Hypothalamus (tissue), 51 donors: ENCODE measurements at regions not wholly inside any gene's neighbourhood (a gene's known extent, or its start where the extent isn't known, plus 50 kb on each side); places are given as distances from the start of the nearest gene placed in this dataset.
A peak's percentile ranks its signal among the peaks of the same experiment; 100 is the strongest.
"Not testable (repeated sequence)": the region's sequence is repeated elsewhere in the genome, so short reads cannot be mapped to it uniquely, and the experiment has no call there.

Experiments
- DNase-seq, 51 donors: peaks; one replicate each; lab custom pipeline; 2025; lab: John Stamatoyannopoulos, UW

DNA sequence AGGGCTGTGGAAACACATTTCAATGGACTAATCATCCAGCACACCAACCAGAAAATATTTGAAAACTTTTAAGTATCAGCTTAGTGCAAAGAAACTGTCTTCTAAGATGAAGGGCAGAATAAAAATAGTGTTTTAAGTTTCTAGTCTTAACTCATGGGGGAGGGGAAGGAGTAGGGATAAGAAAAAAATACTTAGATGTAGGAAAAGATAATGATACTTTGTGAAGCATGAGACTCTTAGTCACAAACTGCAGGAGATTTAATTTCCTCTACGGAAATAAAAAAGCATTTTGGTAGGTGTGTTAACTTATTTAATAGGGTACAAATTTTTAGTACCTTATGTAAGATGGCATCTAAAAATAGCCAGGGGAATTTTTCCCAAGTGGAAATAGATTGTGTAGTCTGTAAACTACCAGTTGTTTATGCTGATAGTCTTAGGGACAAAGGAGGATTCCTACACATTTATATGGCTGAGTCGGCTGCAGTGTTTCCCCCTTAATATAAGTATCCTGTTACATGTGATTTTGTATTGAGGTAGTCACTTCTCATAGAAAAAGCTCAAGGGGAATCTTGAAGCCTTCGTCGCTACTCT lies 78.2 kb upstream of the GBE1 start:
- no peak for DNase-seq

GRCh38 chr3:81838457-81838856 lies 77.0 kb upstream of the GBE1 start:
- DNase-seq: no peak

GRCh38 chr3:81837071-81837593 lies 75.7 kb upstream of the GBE1 start:
- no peak for DNase-seq

- DNase-seq: no peak
These were observed 68.5 kb upstream of the GBE1 start for GRCh38 chr3:81829937-81830336.

DNA sequence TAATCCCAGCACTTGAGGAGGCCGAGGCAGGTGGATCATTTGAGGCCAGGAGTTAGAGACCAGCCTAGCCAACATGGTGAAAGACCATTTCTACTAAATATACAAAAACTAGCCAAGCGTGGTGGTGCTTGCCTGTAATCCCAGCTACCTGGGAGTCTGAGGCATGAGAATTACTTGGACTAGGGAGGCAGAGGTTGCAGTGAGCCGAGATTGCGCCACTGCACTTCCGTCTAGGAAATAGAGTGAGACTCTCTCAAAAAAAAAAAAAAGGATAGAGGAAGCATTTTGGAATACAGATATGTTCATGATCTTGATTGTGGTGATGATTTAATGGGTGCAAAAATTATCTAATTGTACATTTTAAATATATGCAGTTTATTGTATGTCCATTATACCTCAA lies 67.8 kb upstream of the GBE1 start:
- not testable (repeated sequence) for DNase-seq

GRCh38 chr3:81823882-81824395 lies 62.5 kb upstream of the GBE1 start:
- peak in 1 of 51 donors; percentile 12 for DNase-seq

DNA sequence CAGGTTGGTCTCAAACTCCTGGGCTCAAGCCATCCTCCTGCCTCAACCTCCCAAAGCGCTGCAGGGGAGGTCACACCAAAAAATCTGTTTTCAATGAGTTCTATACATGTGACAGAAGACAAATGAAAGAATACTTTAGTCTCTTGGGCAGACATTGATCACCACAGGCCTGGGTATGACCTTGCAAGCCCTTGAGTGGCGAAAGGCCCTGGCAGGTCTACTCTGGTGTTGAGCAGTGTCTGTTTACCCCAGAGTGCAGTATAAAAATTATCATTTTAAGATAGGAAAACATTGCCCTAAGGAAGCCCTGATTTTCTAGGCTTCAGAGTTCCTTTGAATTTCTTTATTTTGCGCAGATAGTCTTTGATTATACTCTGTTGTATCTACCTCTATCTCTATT lies 61.6 kb upstream of the GBE1 start:
- no peak for DNase-seq

DNA sequence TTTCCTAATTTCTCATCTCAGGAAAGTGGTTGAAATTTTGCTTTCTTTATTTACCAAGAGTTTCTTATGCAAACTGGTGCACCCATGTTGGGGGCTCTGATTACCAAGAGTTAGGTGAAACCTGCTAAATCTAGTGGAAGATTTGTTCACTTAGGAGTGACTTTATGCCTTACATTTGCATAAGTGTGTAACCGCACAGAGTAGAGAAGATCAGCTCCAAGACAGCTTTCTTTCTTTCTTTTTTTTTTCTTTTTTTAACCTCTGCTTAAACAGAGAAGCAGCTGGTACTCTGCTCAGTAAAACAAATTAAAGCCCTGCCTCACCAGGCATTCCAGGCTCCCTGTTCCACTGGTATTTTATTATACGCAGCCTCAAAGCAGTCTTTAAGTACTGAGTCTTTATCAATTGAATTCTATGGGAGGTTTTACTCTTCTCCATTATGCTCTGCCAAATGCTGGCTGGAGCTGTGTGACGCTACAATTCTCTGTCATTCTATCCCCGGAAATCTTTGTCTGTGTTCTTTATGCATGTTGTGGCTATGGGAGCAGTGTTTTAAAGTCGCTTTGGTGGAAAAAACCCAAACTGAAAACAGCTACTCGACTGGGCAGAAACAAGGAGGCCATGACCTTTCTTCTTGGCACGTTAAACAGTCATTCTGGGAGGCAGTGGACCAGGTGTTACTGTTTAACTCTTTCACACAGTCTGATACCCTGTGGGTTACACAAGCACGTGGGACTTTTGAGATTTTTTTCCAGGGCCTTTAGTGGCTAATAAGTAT lies 55.2 kb upstream of the GBE1 start:
- peak in 1 of 51 donors; percentile 2 for DNase-seq

- DNase-seq: not testable (repeated sequence)
These were observed 50.7 kb upstream of the GBE1 start for GRCh38 chr3:81812098-81812497.
